ENCODE measurements at regions not wholly inside any gene's neighbourhood (a gene's known extent, or its start where the extent isn't known, plus 50 kb on each side); places are given as distances from the start of the nearest gene placed in this dataset.

- TF ChIP-seq CTCF (IDR thresholded peaks at IDR 0.05) (no peak), ZFX (IDR thresholded peaks at IDR 0.05; ENCODE audit: borderline replicate concordance) (no peak)
Observed at GRCh38 chr13:97758317-97758716, 195.2 kb upstream of the IPO5 start.

Measured in 22Rv1 (cell line).